Upper lobe of left lung (tissue), 6 donors: ENCODE measurements at regions not wholly inside any gene's neighbourhood (a gene's known extent, or its start where the extent isn't known, plus 50 kb on each side); places are given as distances from the start of the nearest gene placed in this dataset.

Source experiments
- ATAC-seq, 2 donors: fragments of 200-7000 bp; cut with Tn5 transposase; one replicate each; pipeline ENCODE4 v1.9.1; 2022; ENCODE audit warnings: mild to moderate bottlenecking in 2 of 2, moderate library complexity in 2 of 2; ENCODE audit not compliant: low FRiP score in 2 of 2
- DNase-seq, 2 donors: peaks; one replicate each; pipeline ENCODE4 v3.0.0-alpha.2; 2019 to 2020
- H3K27ac ChIP-seq, 4 donors: fragments of 200-600 bp; sonication (generic); one replicate each; pipeline ENCODE4 v1.5.1; 2016 to 2019
- H3K27me3 ChIP-seq, 4 donors: fragments of 200-600 bp; sonication (generic); one replicate each; pipeline ENCODE4 v1.5.1; 2017 to 2019
- H3K36me3 ChIP-seq, 4 donors: fragments of 200-600 bp; sonication (generic); one replicate each; pipeline ENCODE4 v1.5.1; 2016 to 2019
- H3K4me1 ChIP-seq, 4 donors: fragments of 200-600 bp; sonication (generic); one replicate each; pipeline ENCODE4 v1.5.1; 2018 to 2019
- H3K4me3 ChIP-seq, 4 donors: fragments of 200-600 bp; sonication (generic); one replicate each; pipeline ENCODE4 v1.5.1; 2017 to 2019; ENCODE audit warnings: mild to moderate bottlenecking in 2 of 4, moderate library complexity in 1 of 4
- H3K9me3 ChIP-seq, 4 donors: fragments of 200-600 bp; sonication (generic); one replicate each; pipeline ENCODE4 v1.5.1; 2018 to 2019
- EP300 ChIP-seq, 4 donors: sonication (generic); formaldehyde crosslinking; IDR thresholded peaks; one replicate each; pipeline ENCODE4 v1.5.1; 2017; ENCODE audit warnings: antibody characterized with exemption in 4 of 4, control low read depth in 2 of 4
- POLR2A ChIP-seq, 4 donors: fragments of 450-650 bp; IDR thresholded peaks; one replicate each; pipeline ENCODE4 v1.5.1; 2016 to 2017; ENCODE audit warnings: antibody characterized with exemption in 4 of 4, mild to moderate bottlenecking in 2 of 4
- POLR2AphosphoS5 ChIP-seq, 2 donors: sonication (generic); formaldehyde crosslinking; IDR thresholded peaks; one replicate each; pipeline ENCODE4 v1.5.1; 2017; ENCODE audit warnings: antibody characterized with exemption in 2 of 2
- WGBS, 2 donors: methylation state at CpG; one replicate each; pipeline ENCODE4 v1.1.5; 2017 to 2018; 5-methylcytosine and 5-hydroxymethylcytosine counted together
- TF ChIP-seq, protein P1 (sequence below), 6 experiments: fragments of 450-650 bp in 4 of 6; fragments of 200-600 bp in 2 of 6; sonication (generic) in 2 of 6; IDR thresholded peaks; one replicate each; pipeline ENCODE4 v1.5.1; 2016 to 2019; ENCODE audit warnings: antibody characterized with exemption in 6 of 6
- donor health status: DM: no; HTN: no; CAD: no; lungs with moderate emphysema.
- donor health status: DM: no; HTN: yes; CAD: no; lungs with severe emphysema.

DNA sequence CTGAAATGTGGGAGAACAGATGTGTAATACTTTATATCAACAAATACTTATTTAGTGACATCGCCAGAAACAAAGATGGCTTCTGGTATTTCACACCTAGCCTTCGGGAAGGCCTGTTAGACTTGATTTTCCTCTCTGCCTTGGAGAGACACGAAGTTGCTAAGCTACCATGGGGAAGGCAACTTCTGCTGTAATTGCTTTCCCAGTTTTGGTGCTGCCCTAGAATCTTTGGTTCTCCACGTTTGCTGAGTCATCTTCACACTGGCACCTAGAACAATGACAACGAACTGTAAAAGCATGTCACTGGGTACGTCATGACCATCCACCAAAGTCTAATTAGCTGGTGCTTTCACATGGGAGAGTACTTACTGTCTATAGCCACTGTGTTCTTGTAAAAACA is 58.7 kb upstream of the ACTR3 start:
- TF ChIP-seq, protein P1, sequence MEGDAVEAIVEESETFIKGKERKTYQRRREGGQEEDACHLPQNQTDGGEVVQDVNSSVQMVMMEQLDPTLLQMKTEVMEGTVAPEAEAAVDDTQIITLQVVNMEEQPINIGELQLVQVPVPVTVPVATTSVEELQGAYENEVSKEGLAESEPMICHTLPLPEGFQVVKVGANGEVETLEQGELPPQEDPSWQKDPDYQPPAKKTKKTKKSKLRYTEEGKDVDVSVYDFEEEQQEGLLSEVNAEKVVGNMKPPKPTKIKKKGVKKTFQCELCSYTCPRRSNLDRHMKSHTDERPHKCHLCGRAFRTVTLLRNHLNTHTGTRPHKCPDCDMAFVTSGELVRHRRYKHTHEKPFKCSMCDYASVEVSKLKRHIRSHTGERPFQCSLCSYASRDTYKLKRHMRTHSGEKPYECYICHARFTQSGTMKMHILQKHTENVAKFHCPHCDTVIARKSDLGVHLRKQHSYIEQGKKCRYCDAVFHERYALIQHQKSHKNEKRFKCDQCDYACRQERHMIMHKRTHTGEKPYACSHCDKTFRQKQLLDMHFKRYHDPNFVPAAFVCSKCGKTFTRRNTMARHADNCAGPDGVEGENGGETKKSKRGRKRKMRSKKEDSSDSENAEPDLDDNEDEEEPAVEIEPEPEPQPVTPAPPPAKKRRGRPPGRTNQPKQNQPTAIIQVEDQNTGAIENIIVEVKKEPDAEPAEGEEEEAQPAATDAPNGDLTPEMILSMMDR (IDR thresholded peaks at IDR 0.05) = no peak
- TF ChIP-seq EP300 (IDR thresholded peaks at IDR 0.05) (no peak), POLR2A (IDR thresholded peaks at IDR 0.05) (no peak), POLR2AphosphoS5 (IDR thresholded peaks at IDR 0.05) (no peak)
- no peak overlapping the region for H3K27ac ChIP-seq
- H3K9me3 ChIP-seq = no peaks in the 10 kb centered on the region
- H3K4me1 ChIP-seq = no peaks in the 10 kb centered on the region
- no peak overlapping the region for H3K4me3 ChIP-seq
- ATAC-seq (no peak), DNase-seq (no peak)
- no peaks in the 10 kb centered on the region for H3K27me3 ChIP-seq
- H3K36me3 ChIP-seq = no peaks in the 10 kb centered on the region
- WGBS, 2 donors = 72 to 74% methylated on average over 6 of the region's 6 CpGs

DNA sequence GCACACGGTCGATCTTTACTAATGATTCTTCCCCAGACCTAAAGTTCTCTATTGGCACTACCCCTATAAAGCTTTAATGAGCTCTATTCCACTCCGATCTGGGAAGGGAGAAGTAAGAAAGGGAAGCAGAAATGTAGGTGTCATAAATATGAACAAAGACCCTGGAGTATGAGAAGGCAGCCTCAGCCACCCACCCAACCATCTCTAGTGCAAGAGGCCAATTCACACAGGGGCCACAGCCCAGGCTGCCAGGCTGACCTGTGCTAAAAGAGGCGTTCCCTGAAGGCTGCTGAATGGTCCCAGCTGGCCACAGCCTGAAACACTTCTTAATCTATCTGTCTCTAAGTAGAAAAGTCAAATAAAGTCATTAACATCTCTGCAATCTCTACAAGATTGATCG is 60.1 kb upstream of the ACTR3 start:
- 77% methylated on average over 5 of the region's 5 CpGs for WGBS, 2 donors
- Histone ChIP-seq H3K4me1 (no peaks in the 10 kb centered on the region), H3K9me3 (no peaks in the 10 kb centered on the region), H3K27ac (no peak overlapping the region), H3K4me3 (no peak overlapping the region), H3K36me3 (no peaks in the 10 kb centered on the region), H3K27me3 (no peaks in the 10 kb centered on the region)
- no peak for DNase-seq
- ATAC-seq = no peak
- TF ChIP-seq, protein P1 (IDR thresholded peaks at IDR 0.05) = no peak
- no peak for TF ChIP-seq POLR2AphosphoS5 (IDR thresholded peaks at IDR 0.05)
- TF ChIP-seq EP300 (IDR thresholded peaks at IDR 0.05) = no peak
- TF ChIP-seq POLR2A (IDR thresholded peaks at IDR 0.05) = no peak

DNA sequence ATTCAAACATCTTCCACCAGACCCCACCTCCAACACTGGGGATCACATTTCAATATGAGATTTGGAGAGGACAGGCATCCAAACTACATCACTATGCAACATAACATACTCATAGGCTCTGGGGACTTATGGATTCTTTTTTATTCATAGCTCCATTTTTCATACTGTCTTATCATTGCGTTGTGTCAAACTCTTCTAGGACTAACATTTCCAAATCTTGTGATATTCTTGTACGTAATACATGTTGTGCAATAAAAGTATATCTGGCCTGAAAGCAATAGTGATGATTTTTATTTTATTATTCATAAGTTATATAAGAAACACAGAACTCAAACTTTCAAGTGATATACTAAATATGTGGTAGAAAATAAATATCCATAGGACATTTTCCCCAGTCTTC is 60.6 kb upstream of the ACTR3 start:
- Histone ChIP-seq H3K27me3 (no peaks in the 10 kb centered on the region), H3K4me3 (no peak overlapping the region), H3K36me3 (no peaks in the 10 kb centered on the region), H3K9me3 (no peaks in the 10 kb centered on the region), H3K4me1 (no peaks in the 10 kb centered on the region), H3K27ac (no peak overlapping the region)
- DNase-seq (no peak), ATAC-seq (no peak)
- WGBS, 2 donors = 57 to 72% methylated on average over 2 of the region's 2 CpGs
- TF ChIP-seq POLR2AphosphoS5 (IDR thresholded peaks at IDR 0.05) = no peak

DNA sequence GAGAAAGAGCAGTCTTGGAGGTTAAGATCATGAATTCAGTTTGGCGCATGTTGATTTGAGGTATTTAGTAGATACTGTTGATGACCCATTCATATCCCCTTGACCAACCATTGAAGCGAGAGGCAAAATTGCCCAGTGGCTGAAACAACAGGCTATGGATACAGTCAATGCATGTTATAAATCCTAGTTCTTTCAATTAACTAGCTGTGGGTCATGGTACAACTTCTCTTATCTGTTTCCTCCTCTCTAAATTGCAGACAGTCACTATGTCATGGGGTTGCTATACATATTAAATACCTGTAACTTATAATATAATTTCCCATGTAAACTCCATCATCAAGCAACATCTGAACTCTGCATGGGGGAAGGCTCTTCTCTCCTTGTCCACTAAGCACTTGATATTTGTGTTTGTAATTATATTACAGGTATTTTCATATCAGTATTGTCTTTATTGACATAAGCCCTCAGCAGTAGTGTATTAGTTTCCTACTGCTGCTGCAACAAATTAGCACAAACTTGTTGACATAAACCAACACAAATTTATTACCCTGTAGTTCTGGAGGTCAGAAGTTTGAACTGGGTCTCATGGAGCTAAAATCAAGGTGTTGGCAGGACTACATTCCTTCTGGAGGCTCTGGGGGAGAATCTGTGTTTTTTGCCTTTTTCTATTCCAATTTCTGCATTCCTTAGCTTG is 61.7 kb upstream of the ACTR3 start:
- Histone ChIP-seq H3K4me3 (no peak overlapping the region), H3K27ac (no peak overlapping the region), H3K4me1 (no peaks in the 10 kb centered on the region), H3K27me3 (no peaks in the 10 kb centered on the region), H3K9me3 (no peaks in the 10 kb centered on the region), H3K36me3 (no peaks in the 10 kb centered on the region)
- ATAC-seq (no peak), DNase-seq (no peak)
- TF ChIP-seq, protein P1 (IDR thresholded peaks at IDR 0.05) = no peak
- no peak for TF ChIP-seq EP300 (IDR thresholded peaks at IDR 0.05)
- TF ChIP-seq POLR2AphosphoS5 (IDR thresholded peaks at IDR 0.05) = no peak
- no peak for TF ChIP-seq POLR2A (IDR thresholded peaks at IDR 0.05)
- WGBS, 2 donors = 94% methylated on average over 2 of the region's 2 CpGs

DNA sequence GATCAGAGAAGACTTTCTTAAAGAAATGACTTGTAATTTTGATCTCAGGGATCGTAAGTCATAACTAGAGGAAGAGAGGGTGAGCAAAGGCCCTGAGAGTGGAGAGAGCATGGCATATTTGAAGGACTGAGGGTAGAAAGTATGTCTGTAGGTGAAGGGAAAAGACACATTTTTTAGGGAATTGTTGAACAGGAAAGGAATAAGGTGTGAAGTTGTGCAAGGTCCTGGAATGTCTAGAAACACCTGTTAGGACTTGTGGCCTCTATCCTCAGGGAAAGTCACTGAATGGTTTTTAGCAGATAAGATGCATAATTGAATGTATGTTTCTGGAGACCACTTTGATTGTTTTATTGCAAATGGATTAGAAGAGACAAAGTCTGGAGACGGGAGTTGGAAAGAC is 62.5 kb upstream of the ACTR3 start:
- DNase-seq (no peak), ATAC-seq (no peak)
- 96 to 98% methylated on average over 2 of the region's 2 CpGs for WGBS, 2 donors
- H3K9me3 ChIP-seq = no peaks in the 10 kb centered on the region
- no peaks in the 10 kb centered on the region for H3K27me3 ChIP-seq
- H3K36me3 ChIP-seq = no peaks in the 10 kb centered on the region
- no peak overlapping the region for H3K27ac ChIP-seq
- H3K4me3 ChIP-seq = no peak overlapping the region
- TF ChIP-seq, protein P1 (IDR thresholded peaks at IDR 0.05) = no peak
- no peak for TF ChIP-seq POLR2AphosphoS5 (IDR thresholded peaks at IDR 0.05)
- TF ChIP-seq EP300 (IDR thresholded peaks at IDR 0.05) = no peak
- no peaks in the 10 kb centered on the region for H3K4me1 ChIP-seq
